ENCODE measurements at regions not wholly inside any gene's neighbourhood (a gene's known extent, or its start where the extent isn't known, plus 50 kb on each side); places are given as distances from the start of the nearest gene placed in this dataset.

DNA sequence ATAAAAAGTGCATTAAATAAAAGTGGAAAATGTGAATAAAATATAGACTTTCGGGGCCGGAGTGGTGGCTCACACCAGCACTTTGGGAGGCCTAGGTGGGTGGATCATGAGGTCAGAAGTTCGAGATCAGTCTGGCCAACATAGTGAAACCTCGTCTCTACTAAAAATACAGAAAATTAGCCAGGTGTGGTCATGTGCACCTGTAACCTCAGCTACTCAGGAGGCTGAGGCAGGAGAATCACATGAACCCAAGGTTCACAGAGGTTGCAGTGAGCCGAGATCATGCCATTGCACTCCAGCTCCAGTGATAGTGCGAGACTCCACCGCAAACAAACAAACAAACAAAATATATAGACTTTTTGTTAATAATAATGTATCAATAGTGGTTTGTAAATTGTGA lies 293.6 kb upstream of the TRAM1L1 start:
- Histone ChIP-seq H3K9me3 (ENCODE audit: control insufficient read depth, insufficient read depth, low read length) (no peaks in the 10 kb centered on the region), H3K27ac (ENCODE audit: low read depth, low read length) (no peak overlapping the region), H3K36me3 (ENCODE audit: control insufficient read depth, insufficient read depth, low read length) (no peaks in the 10 kb centered on the region), H3K4me1 (ENCODE audit: control insufficient read depth, insufficient read depth, low read length) (no peaks in the 10 kb centered on the region), H3K4me3 (ENCODE audit: low read depth, low read length) (no peak overlapping the region), H3K9ac (ENCODE audit: low read depth, low read length) (no peak overlapping the region), H3K27me3 (ENCODE audit: control insufficient read depth, insufficient read depth, low read length) (no peaks in the 10 kb centered on the region)

DNA sequence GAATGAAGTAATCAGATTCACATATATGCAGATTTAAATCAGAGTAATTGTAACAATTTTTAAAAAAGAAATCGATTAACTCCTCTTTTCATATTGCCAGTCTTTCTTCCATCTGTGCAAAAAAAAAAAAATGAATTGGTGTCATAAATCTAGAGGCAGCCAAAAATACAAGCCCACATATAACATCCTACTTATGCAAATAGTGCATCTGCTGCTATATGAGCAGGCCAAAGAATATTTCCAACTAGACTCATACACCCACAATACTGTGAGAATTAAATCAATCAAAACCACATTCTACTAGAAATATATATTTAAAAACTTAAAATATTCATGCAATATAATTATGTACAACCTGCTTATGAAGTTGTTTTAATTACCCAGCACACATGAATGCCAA lies 298.1 kb upstream of the TRAM1L1 start:
- H3K27me3 ChIP-seq (ENCODE audit: control insufficient read depth, insufficient read depth, low read length), result no peaks in the 10 kb centered on the region
- H3K4me1 ChIP-seq (ENCODE audit: control insufficient read depth, insufficient read depth, low read length), result peaks cover 4% of the 10 kb centered on the region; the same call in 1 of the 2 replicates
- H3K9ac ChIP-seq (ENCODE audit: low read depth, low read length), result no peak overlapping the region
- no peak overlapping the region for H3K27ac ChIP-seq (ENCODE audit: low read depth, low read length)
- H3K9me3 ChIP-seq (ENCODE audit: control insufficient read depth, insufficient read depth, low read length), result no peaks in the 10 kb centered on the region
- no peak overlapping the region for H3K4me3 ChIP-seq (ENCODE audit: low read depth, low read length)
- no peaks in the 10 kb centered on the region for H3K36me3 ChIP-seq (ENCODE audit: control insufficient read depth, insufficient read depth, low read length)

DNA sequence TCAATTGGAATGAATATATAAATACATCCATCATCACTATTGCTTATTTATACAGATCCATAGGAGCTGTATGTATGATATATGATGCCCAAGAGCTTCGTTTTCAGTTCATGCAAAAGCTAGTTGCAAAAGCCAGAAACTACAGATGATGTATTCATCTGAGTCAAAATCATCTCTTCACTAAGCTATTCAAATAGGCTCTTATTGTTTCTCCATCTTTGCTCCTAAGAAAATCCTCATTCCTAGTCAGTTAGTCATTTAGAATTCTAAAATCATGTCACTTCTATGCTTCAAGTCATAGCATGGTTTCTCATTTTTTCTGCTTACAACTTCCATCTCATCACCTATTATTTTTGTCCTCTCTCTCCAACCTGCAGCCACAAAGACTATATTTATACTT lies 300.1 kb upstream of the TRAM1L1 start:
- no peaks in the 10 kb centered on the region for H3K9me3 ChIP-seq (ENCODE audit: control insufficient read depth, insufficient read depth, low read length)
- no peaks in the 10 kb centered on the region for H3K27me3 ChIP-seq (ENCODE audit: control insufficient read depth, insufficient read depth, low read length)
- peaks cover 4% of the 10 kb centered on the region; the same call in 1 of the 2 replicates for H3K4me1 ChIP-seq (ENCODE audit: control insufficient read depth, insufficient read depth, low read length)
- no peak overlapping the region for H3K9ac ChIP-seq (ENCODE audit: low read depth, low read length)
- no peak overlapping the region for H3K27ac ChIP-seq (ENCODE audit: low read depth, low read length)
- no peaks in the 10 kb centered on the region for H3K36me3 ChIP-seq (ENCODE audit: control insufficient read depth, insufficient read depth, low read length)
- no peak overlapping the region for H3K4me3 ChIP-seq (ENCODE audit: low read depth, low read length)

DNA sequence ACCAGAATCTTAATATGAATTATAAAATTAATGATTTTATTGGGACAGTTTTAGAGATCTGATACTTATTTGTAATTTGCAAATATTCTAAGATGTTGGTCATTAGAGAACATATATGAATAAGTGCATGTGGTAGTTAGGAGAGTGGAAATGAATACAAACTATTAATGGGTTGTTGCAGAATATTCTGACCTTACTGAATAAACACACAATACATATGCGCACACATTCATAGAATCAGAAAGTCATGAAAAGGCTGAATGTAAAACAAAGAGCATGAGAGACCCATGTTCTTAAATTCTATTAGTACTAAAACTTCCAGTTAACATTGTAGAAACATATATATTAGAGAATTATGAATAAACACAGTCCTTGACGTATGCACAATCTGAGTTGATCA lies 301.7 kb upstream of the TRAM1L1 start:
- H3K36me3 ChIP-seq (ENCODE audit: control insufficient read depth, insufficient read depth, low read length), result no peaks in the 10 kb centered on the region
- H3K4me1 ChIP-seq (ENCODE audit: control insufficient read depth, insufficient read depth, low read length), result peaks cover 4% of the 10 kb centered on the region; the same call in 1 of the 2 replicates
- H3K9ac ChIP-seq (ENCODE audit: low read depth, low read length), result no peak overlapping the region
- H3K4me3 ChIP-seq (ENCODE audit: low read depth, low read length), result no peak overlapping the region
- H3K27ac ChIP-seq (ENCODE audit: low read depth, low read length), result no peak overlapping the region
- H3K27me3 ChIP-seq (ENCODE audit: control insufficient read depth, insufficient read depth, low read length), result no peaks in the 10 kb centered on the region
- no peaks in the 10 kb centered on the region for H3K9me3 ChIP-seq (ENCODE audit: control insufficient read depth, insufficient read depth, low read length)

DNA sequence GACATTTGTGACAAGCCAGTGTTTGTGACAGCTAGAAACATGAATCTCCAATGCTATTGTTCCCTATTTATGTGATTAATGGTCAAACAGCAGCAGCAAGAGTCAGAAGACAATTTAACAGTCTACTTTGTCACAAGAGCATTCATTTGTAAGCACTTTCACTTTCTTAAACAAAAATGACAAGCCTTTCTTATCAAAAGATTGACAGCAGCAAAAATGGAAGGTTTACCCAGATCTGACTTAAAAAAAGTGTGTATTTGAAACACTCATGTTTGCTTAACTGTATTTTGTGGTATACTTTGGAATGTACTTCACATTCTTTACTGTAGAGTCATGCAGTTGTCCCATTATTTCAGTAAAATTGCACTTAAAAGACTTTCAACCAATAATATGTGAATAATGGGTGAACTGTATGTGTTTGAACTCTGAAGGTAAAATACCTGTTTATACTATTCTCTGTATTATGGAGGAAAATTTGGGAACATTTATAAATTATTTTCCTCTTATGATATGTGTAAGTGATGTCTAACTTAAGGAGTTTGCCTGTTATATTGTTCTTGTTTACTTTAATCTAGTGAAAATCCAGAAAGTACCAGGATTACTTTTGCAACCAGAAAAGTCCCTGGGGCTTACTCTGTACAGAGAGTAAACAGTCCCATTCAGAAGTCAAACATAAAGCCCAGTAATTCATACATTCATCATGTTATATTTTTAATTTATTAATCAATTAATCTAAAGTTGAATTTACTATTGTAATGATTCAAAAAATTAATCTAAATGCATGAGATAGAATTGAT lies 314.9 kb upstream of the TRAM1L1 start:
- Histone ChIP-seq H3K36me3 (ENCODE audit: control insufficient read depth, insufficient read depth, low read length) (no peaks in the 10 kb centered on the region), H3K27me3 (ENCODE audit: control insufficient read depth, insufficient read depth, low read length) (no peaks in the 10 kb centered on the region), H3K27ac (ENCODE audit: low read depth, low read length) (peak overlapping the region; percentile 20), H3K4me3 (ENCODE audit: low read depth, low read length) (no peak overlapping the region), H3K9ac (ENCODE audit: low read depth, low read length) (no peak overlapping the region), H3K4me1 (ENCODE audit: control insufficient read depth, insufficient read depth, low read length) (peaks cover 4% of the 10 kb centered on the region; the same call in 1 of the 2 replicates), H3K9me3 (ENCODE audit: control insufficient read depth, insufficient read depth, low read length) (no peaks in the 10 kb centered on the region)

DNA sequence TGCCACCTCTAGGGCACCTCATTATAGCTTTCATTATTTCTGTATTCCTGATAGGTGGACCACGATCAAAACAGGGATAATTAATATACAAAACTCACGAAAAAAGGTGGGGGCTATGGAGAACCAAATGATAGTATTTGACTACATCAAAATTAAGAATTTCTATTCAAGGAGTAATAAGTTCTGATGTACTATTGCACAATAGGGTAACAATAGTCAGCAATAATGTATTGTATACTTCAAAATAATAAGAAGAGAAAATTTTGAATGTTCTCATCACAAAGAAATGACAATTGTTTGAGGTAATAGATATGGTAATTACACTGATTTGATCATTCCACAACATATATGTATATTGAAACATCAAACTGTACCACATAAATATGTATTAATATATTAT lies 327.3 kb upstream of the TRAM1L1 start:
- Histone ChIP-seq H3K27ac (ENCODE audit: low read depth, low read length) (no peak overlapping the region), H3K4me1 (ENCODE audit: control insufficient read depth, insufficient read depth, low read length) (no peaks in the 10 kb centered on the region), H3K36me3 (ENCODE audit: control insufficient read depth, insufficient read depth, low read length) (no peaks in the 10 kb centered on the region), H3K4me3 (ENCODE audit: low read depth, low read length) (no peak overlapping the region), H3K27me3 (ENCODE audit: control insufficient read depth, insufficient read depth, low read length) (no peaks in the 10 kb centered on the region), H3K9me3 (ENCODE audit: control insufficient read depth, insufficient read depth, low read length) (no peaks in the 10 kb centered on the region), H3K9ac (ENCODE audit: low read depth, low read length) (no peak overlapping the region)

DNA sequence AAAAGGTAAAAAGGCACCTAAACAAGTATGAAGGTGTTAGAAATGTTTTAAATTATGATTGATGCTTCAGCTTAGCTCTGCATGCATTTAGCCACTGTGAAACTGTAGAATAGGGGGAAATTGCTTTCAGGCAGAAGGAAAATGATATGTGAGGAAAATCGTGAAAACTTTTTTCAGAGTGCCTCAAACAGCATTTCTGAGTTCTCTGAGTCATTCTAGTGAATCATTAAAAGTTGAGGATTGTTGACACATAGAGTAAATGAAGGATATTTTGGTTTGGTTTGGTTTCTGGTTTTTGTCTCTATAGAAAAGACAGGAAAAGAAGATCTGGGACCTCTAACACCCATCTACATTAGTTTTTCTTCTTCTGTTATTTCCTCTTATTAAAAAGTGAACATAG lies 332.5 kb upstream of the TRAM1L1 start:
- Histone ChIP-seq H3K9me3 (ENCODE audit: control insufficient read depth, insufficient read depth, low read length) (no peaks in the 10 kb centered on the region), H3K9ac (ENCODE audit: low read depth, low read length) (no peak overlapping the region), H3K27ac (ENCODE audit: low read depth, low read length) (no peak overlapping the region), H3K27me3 (ENCODE audit: control insufficient read depth, insufficient read depth, low read length) (no peaks in the 10 kb centered on the region), H3K36me3 (ENCODE audit: control insufficient read depth, insufficient read depth, low read length) (no peaks in the 10 kb centered on the region), H3K4me3 (ENCODE audit: low read depth, low read length) (no peak overlapping the region), H3K4me1 (ENCODE audit: control insufficient read depth, insufficient read depth, low read length) (no peaks in the 10 kb centered on the region)

DNA sequence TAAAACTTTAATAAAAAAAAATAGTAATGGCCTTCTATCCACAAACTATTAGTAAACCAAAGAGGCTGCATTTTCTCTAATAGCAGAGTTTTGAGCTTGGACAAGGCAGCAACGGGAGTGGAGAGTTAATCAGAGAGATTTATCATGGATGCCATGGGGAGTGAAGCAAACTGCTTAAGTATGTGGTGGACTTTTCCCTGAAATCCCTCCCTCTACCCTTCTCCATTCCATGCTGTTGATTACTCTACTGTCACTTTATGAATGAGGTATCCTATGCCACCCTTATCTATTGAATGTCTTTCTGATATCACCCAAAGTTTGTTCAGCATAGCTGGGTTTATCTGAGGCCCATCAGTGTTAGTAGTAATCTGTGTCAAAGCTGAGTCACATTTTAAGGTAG lies 335.6 kb upstream of the TRAM1L1 start:
- Histone ChIP-seq H3K4me1 (ENCODE audit: control insufficient read depth, insufficient read depth, low read length) (no peaks in the 10 kb centered on the region), H3K9ac (ENCODE audit: low read depth, low read length) (no peak overlapping the region), H3K27me3 (ENCODE audit: control insufficient read depth, insufficient read depth, low read length) (no peaks in the 10 kb centered on the region), H3K27ac (ENCODE audit: low read depth, low read length) (no peak overlapping the region), H3K4me3 (ENCODE audit: low read depth, low read length) (no peak overlapping the region), H3K36me3 (ENCODE audit: control insufficient read depth, insufficient read depth, low read length) (no peaks in the 10 kb centered on the region), H3K9me3 (ENCODE audit: control insufficient read depth, insufficient read depth, low read length) (no peaks in the 10 kb centered on the region)

DNA sequence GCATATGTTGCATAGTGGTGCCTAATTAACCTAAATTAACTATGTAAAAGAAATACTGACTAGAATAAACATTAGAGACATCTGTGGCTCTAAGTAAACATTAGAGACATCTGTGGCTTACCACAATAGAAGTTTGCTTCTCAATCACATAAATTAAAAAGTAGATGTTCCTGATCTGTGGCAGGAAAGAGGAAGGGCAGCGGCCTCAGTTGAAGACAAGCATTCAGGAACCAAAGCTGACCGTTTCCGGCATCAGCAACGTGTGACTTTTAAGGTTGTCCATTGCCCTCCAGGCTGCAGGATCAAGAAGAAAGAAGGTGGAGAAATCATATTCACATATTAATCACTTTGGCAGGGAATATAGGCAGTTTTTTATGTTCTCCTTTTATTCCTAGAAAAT lies 336.3 kb upstream of the TRAM1L1 start:
- no peaks in the 10 kb centered on the region for H3K4me1 ChIP-seq (ENCODE audit: control insufficient read depth, insufficient read depth, low read length)
- no peak overlapping the region for H3K4me3 ChIP-seq (ENCODE audit: low read depth, low read length)
- H3K27me3 ChIP-seq (ENCODE audit: control insufficient read depth, insufficient read depth, low read length), result no peaks in the 10 kb centered on the region
- no peak overlapping the region for H3K27ac ChIP-seq (ENCODE audit: low read depth, low read length)
- no peaks in the 10 kb centered on the region for H3K36me3 ChIP-seq (ENCODE audit: control insufficient read depth, insufficient read depth, low read length)
- no peaks in the 10 kb centered on the region for H3K9me3 ChIP-seq (ENCODE audit: control insufficient read depth, insufficient read depth, low read length)
- no peak overlapping the region for H3K9ac ChIP-seq (ENCODE audit: low read depth, low read length)

DNA sequence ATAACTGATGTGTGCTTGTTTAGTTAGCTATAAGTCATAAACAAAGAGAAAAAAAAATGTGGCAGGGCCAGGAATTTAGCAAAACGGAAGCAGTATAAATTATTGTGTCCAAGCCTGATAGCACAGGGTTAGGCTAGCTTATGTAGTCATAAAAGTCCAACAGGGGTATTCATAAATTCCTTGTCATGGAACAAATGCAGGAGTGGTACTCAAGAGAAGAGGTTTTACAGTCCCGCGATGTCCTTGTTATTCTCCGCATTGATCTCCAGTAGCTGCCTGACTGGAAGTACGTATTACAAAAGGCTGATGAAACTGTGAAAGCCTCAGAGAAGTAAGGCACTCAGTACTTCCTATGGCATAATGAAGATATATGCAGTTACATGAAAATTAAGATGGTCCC lies 336.9 kb upstream of the TRAM1L1 start:
- Histone ChIP-seq H3K4me1 (ENCODE audit: control insufficient read depth, insufficient read depth, low read length) (no peaks in the 10 kb centered on the region), H3K4me3 (ENCODE audit: low read depth, low read length) (no peak overlapping the region), H3K36me3 (ENCODE audit: control insufficient read depth, insufficient read depth, low read length) (no peaks in the 10 kb centered on the region), H3K9ac (ENCODE audit: low read depth, low read length) (no peak overlapping the region), H3K27me3 (ENCODE audit: control insufficient read depth, insufficient read depth, low read length) (no peaks in the 10 kb centered on the region), H3K9me3 (ENCODE audit: control insufficient read depth, insufficient read depth, low read length) (no peaks in the 10 kb centered on the region), H3K27ac (ENCODE audit: low read depth, low read length) (no peak overlapping the region)

DNA sequence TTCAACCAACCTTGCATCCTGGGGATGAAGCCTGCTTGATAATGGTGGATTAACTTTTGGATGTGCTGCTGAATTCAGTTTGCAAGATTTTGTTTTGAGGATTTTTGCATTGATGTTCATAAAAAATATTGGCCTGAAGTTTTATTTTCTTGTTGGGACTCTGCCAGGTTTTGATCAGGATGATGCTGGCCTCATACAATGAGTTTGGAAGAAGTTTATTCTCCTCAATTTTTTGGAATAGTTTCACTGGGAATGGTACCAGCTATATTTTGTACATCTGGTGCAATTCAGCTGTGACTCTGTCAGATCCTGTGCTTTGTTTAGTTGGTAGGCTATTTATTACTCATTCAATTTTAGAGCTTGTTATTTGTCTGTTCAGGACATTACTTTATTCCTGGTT lies 340.3 kb upstream of the TRAM1L1 start:
- H3K36me3 ChIP-seq (ENCODE audit: control insufficient read depth, insufficient read depth, low read length), result no peaks in the 10 kb centered on the region
- H3K9me3 ChIP-seq (ENCODE audit: control insufficient read depth, insufficient read depth, low read length), result peaks cover 6% of the 10 kb centered on the region
- no peak overlapping the region for H3K4me3 ChIP-seq (ENCODE audit: low read depth, low read length)
- no peaks in the 10 kb centered on the region for H3K27me3 ChIP-seq (ENCODE audit: control insufficient read depth, insufficient read depth, low read length)
- H3K4me1 ChIP-seq (ENCODE audit: control insufficient read depth, insufficient read depth, low read length), result no peaks in the 10 kb centered on the region
- H3K27ac ChIP-seq (ENCODE audit: low read depth, low read length), result no peak overlapping the region
- H3K9ac ChIP-seq (ENCODE audit: low read depth, low read length), result no peak overlapping the region

All from HUES48 (cell line).